Dermis blood vessel endothelial cell (primary cell): ENCODE measurements at regions not wholly inside any gene's neighbourhood (a gene's known extent, or its start where the extent isn't known, plus 50 kb on each side); places are given as distances from the start of the nearest gene placed in this dataset.
"Not testable (repeated sequence)": the region's sequence is repeated elsewhere in the genome, so short reads cannot be mapped to it uniquely, and the experiment has no call there.

Experiments used
- DNase-seq: peaks from one replicate; pipeline ENCODE4 v3.0.0; 2010

DNA sequence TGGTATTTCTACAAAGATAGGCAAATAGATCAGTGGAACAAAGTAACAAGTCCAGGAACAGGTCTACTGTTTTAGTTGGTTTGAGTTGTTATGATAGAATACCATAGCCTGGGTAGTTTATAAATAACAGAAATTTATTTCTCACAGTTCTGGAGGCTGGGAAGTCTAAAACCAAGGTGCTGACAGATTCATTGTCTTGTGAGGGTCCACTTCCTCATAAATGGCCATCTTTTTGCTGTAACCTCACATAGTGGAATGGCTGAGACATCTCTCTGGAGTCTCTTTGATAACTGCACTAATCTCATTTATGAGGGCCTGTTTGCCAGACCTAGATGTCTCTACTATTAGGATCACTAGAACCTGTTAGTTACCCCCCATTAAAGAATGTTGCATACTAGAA, 152.3 kb upstream of the MYRIP start:
- no peak for DNase-seq

DNA sequence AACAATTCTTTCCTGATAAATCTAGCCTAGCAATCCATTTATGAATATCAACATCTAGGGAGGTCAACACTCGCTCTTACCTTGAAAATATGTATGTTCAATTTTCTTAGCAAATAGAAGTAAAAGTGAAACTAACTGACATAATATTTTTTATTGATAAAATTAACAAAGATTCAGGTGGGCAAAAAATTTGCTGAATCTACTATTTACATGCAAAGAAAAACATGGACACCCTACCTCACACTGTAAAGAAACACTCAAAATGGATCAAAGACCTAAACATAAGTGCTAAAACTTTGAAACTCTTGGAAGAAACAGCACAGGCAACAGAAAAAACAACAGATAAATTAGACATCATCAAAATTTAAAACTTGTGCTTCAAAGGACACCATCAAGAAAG, 151.6 kb upstream of the MYRIP start:
- DNase-seq: no peak

DNA sequence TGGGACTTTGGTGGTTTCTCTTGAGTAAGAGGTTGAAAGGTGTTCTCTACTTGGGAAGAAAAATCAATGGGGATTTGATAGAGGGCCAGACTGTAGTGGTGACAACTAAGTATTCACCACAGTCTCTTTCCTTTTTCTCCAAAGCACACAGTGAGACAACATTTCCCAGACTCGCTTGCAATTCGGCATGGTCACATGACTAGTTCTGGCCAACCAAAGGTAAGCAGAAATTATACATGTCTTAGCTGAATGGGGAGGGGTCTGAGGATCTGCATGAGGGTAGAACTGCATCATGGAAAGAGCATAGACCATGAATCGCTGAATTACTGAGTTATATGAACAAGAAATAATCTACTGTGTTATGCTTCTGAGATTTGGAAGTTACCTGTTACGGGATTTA, 144.5 kb upstream of the MYRIP start:
- DNase-seq: no peak

DNA sequence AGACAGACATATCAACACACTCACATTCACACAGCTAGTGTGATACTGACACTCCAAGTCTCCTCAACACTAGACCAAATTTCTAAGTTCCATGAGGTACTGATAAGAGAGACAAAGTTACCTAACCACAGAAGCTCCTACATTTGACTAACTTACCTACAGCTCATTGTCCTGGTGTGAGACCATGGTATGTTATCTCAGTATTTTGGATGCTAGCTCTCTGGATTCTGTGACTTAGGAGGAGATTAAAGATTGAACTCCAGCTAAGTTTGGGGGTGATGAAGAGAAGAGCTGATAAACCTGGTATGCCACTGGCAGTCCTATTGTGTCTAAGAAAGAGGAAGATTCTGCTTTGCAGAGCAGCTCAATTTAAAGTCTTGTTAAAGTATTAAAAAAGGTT, 144.0 kb upstream of the MYRIP start:
- DNase-seq: no peak

DNA sequence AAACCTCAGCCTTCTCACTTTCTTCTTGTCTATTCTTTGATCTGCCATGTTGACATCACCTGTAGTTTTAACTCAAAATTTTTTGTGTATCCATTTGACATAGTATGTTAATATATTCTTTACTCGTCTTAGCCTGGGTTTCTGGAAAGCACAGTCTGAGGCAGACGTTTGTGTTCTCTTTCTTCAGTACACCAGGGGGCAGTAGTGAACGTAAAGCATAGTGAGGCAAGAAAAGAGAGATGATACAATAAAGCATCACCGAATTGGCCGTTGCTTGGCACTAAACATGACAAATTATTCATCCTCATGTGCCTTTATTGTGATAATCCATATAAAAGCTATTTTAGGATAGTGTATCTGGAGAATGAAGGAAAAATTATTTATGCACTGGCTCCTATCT, 141.0 kb upstream of the MYRIP start:
- peak; percentile 83 for DNase-seq

DNA sequence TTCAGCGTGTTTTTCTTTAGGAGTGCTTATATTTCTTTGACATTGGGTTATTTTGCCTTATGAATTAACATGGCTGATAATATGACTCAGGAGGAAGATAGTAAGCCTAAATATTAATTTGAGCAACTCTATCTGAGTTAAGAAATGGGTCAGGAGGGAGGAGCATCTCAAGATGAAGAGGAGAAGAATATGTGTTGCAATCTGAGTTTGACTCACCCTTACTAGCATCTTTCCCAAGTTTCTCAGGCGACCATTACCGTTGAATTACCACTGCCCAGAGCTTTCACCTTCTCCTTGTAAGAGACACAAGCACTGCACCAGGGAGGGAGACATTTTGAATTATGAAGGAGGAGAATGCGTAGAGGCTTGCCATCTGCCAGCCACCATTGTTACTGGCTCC, 138.3 kb upstream of the MYRIP start:
- no peak for DNase-seq

DNA sequence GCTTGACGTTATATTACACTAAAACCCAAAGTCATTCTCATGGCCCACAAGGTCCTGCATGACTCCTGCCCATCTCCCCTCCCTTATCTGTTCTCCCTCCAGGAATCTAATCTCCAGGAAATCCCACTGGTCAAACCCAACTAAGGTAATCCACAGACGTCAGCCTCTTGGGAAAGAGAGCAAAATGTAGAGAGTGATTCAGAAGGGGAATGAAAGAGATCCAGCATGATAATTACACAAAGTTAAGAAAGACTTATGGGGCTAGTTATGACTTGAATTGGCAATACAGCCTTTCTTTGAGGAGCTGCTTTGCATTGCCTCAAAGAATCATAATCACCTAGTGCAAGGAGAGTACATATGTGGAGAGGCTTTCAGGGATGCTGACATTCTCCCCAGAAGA, 137.8 kb upstream of the MYRIP start:
- no peak for DNase-seq

DNA sequence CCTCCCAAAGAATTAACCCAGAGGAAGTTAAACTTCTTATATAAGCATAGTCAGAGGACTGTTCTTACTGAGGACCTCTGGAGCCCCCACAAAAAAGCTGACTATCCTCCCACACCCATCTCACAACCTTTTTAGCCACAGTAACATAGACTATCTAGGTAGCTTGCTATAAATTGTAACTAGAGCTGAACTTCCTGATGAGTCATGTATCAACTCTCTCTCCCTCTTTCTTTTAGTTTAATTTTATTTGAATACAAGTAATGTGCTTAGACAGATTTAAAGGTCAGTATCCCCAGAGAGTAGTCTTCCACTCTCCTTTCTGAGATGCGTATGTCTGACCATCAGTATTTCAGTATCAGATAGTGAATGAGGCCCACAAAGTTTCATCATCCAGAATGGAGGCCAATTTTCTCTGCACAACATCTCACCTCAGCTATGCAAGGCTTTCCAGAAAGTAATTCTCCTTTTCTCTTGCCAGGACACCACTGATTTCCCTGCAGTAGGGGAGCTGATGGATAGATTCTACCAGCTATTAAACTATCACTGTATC, 104.0 kb upstream of the MYRIP start:
- DNase-seq: no peak

DNA sequence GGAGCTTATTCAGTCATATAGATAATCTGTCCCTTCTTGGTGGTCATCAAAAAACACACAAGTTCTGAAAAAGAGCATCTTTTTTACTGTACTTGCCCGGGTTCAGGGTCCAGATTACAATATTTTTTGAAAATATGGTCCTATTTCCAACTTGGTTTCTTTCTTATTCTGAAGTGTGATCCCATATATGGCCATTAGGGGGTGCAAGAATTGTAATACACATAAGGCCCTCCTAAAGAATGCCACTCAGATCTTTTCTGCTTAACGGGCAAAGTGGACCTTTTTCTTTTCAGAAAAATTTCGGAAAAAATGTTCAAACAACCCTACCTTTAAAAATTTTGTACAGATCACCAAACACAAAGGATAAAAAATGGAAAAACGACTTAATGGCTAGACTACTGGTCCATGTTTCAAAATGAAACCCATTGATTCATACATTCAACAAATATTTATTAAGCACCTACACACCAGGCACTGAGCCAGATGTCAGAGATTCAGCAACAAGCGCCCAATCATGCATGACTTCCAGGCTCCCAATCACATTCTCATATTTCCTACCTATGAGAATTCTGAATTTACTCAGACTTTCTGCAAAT, 102.0 kb upstream of the MYRIP start:
- peak; percentile 76 for DNase-seq

DNA sequence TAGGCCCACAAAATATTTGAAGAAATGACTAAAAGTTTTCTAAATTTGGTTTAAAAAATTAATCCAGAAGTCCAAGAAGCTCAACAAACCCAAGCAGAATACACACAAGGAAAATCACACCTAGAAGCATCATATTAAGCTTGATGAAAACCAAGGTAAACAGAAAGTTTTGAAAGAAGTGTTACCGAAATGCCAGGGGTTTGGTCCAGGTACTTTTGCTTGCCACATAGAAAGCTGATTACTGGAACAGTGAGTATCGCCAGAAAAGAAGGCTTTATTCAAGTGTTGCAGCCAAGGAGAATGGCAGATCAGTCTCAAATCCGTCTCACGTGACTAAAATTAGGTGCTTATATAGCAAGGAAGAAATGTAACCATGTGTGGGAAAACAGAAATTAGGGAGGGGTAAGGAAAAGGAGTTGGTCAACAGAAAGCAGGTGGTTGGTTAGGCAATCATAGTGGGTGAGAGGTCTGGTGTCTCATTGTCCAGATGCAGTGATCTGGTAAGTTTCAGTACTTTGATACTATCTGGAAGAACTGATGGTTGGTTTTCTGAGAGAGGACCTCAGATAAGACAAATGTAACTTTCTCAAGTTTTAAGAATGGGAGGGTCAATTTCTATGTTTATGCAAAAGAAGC, 96.9 kb upstream of the MYRIP start:
- DNase-seq: no peak

DNA sequence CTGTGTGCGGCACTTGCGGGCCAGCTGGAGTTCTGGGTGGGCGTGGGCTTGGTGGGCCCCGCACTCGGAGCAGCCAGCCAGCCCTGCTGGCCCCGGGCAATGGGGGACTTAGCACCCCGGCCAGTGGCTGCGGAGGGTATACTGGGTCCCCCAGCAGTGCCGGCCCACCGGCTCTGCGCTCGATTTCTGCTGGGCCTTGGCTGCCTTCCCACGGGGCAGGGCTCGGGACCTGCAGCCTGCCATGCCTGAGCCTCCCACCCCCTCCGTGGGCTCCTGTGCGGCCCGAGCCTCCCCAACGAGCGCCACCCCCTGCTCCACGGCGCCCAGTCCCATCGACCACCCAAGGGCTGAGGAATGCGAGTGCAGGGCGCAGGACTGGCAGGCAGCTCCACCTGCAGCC, 96.1 kb upstream of the MYRIP start:
- not testable (repeated sequence) for DNase-seq

DNA sequence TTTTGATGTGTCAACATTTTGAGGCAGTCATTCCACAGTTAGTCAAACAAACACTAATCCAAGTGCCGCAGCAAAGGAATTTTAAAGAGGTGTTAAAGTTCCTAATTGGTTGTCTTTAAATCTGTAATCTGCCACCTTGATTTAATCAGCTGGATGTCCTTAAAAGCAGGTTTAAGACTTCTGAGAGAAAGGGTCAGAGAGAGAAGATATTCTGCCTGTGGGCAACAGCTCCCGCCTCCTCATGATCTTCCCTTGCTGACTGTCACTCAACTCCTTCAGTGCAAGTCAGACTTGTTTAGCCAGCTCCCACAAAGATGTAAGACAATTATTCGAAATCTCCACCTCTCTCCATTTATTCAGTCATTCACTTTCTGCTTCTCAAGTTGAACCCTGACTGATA, 92.6 kb upstream of the MYRIP start:
- DNase-seq: no peak

DNA sequence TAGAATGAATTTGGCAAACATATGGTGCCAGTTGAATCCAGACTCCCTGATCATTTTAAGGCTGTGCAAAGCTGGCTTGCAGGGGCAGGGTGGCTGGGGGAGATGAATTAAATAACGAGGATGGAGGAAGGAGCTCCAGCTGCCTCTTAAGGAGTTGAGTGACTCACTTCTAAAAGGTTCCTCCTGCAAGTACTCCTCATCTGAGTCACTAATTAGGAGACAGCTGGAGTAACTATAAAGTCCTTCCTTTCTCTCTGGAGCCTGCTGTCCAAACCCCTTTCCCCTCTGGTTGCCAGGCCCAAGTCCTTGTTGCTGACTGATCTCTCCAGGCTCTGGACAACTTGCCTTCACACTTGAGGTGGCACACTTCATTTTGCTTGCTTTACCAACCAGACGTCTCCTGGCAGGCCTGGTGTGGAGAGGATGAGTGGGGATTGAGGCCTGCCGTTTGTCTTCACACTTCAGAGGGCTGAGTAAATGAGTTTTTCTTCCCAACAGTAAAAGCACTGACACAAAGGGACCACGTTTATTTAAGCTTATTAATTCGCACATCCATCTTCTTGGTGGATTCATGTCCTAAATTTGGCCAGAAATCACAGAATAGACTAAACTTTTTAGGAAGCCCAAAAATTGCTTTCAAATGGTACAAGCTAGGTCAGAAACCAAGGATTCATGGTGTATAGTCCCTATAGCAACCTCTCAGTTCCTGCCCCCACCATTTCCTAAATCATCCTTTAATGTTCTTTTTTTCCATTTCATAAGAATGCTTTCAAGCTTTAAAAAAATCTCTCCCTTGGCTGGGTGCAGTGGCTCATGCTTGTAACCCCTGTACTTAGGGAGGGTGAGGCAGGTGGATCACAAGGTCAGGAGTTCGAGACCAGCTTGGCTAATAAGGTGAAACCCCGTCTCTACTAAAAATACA, 90.5 kb upstream of the MYRIP start:
- DNase-seq: peak; percentile 71

DNA sequence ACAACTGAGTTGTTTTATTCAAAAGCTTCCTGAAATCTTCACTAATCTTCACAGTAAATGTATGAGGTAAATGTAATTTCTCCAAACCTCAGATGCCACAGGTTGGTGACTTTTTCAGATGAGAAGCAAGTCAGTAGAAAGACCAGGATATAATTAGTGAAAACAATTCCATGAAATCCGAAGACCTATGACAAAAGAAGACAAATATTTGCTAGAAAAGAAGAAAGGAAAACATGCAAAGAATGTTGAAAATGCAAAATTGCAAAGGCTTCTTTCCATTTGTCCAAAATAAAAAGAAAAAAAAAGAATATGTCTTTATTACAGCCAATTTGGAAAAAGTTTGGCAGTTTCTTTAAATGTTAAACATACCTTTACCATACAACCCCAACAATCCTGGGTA, 88.3 kb upstream of the MYRIP start:
- DNase-seq: no peak

DNA sequence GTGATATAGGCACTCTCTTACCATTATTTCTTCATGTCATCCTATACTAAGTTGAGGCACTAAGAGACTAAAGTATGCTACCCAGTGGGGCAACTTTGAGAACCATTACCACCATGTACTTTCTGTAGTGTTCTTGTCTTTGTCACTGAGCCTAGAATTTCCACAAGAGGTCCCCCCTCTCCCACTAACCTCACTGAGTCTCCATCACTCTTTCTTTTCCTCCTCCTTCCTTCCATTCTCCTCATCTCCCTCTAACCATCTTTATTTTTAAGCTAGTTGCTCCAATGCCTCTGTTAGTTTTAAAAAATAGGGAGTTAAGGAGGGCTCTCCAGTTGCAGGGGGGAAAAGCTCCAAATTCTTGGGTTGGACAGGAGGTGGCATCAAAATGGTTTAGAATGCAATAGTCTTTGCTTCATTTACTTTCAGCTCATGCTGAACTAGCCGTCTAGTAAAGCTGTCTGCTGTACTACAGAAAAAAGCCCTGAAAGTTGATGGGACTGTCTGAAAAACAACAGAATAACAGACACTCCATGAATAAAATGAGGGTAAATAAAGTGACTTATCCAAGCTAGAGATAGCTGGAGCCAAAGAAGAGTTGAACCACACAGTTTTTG, 85.1 kb upstream of the MYRIP start:
- DNase-seq: peak; percentile 48

DNA sequence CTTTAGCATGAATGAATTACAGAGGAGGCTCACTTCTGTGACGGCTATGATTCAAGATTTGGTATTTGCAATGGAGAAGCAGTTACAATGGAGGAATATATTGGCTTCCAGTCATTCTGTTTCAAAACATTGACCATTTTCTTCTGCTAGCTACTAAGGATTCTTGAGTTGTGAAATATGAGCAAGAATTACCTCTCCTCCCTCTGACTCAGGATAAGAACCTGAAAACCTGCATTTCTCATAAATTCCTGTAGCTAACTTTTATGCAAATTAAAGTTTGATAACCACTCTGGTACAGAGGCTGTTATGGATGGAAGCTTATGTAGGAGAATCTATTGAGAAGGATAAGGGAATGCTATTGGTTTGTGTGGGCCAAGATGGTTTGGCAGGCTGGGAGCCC, 84.1 kb upstream of the MYRIP start:
- no peak for DNase-seq

DNA sequence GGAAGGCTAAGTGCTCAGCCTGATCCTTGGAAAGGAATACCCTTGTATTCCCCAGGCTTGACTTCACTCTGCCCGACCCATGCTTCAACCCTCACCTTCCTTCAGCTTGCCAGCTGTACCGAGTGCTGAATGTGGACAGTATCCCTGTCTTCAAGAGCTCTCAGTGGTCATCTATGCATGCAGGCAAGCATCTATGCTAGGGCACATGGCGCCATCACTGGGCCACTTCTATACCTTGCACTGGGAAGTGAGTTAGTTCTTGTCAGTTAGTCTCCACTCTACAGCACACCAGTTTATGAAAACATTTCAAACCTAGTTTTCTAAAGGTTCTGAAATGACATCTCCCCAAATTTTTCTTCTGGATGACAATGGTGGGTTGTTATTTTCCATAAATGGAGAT, 82.0 kb upstream of the MYRIP start:
- DNase-seq: no peak

DNA sequence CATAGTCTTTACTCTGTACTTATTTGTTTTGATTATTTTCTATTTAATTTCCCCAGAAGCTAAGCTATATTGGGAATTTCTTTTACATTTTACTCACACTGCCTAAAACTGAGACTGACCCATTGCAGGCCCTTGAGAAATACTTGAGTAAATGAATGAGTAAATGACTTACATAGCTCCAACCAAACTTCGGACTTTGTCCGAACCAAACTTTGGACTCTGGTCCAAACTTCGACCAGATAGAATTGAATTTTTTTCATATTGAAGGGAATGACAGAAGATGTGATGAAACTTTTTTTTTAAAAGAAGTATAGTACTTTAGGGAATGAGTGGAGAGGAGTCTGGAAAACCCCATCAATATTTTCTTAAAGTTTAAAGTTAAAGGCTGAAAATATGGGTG, 75.6 kb upstream of the MYRIP start:
- DNase-seq: no peak

DNA sequence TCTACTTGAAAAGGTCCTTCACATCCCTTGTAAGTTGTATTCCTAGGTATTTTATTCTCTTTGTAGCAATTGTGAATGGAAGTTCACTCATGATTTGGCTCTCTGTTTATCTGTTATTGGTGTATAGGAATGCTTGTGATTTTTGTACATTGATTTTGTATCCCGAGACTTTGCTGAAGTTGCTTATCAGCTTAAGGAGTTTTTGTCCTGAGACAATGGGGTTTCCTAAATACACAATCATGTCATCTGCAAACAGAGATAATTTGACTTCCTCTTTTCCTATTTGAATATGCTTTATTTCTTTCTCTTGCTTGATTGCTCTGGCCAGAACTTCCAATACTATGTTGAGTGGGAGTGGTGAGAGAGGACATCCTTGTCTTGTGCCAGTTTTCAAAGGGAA, 69.8 kb upstream of the MYRIP start:
- DNase-seq: not testable (repeated sequence)

DNA sequence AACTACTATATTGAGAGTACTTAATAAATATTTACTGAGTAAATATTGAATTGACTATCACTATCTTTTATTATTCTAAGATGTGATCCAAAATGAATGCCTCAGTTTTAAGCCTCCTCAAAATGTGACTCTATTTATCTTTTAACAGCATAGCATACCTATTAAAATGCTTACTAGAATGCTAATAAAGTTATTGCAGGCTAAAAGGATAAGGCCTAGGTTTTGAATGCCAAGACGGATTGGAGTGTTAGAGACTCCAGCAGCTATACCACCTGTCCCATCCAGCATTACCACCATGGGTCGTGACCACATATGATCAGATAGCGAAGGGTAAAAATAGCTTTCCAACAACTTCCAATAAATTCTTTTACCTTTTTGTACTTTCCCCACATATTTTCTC, 64.7 kb upstream of the MYRIP start:
- DNase-seq: no peak

DNA sequence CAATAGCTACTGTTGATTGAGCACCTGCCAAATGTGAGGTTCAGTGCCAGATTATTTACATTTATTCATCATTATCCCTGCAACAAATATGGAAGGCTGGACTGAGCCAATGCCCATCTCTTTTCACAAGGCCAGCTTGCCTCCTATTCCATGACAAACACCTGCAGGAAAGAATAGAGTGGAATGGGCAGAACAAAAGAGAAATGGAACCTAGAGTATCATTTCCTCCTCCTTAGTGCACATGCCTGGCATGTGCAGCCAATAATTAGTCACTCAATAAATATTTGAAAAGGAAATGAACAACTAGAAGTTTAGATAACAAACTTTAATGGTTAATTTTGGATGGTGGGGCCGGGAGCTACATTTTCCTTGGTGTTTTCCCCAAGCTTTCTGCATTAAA, 61.4 kb upstream of the MYRIP start:
- peak; percentile 61 for DNase-seq

DNA sequence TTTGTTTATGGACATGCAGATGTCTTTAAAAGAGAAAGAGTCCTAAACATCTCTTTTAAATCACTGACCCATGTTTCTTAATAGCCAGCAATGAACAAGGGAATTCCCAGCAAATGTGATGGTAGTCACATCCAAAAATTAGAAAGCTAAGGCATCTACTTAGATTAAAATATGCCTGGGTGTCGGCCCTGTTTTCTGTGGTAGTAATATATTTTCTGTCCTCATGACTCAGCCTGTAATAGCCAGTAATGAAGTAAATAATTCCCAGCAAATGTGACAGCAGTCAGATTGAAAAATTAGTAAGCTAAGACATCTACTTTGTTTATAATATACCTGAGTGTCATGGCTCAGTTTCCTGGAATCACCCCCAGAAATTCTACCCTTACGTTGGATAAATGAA, 60.6 kb upstream of the MYRIP start:
- peak; percentile 12 for DNase-seq

DNA sequence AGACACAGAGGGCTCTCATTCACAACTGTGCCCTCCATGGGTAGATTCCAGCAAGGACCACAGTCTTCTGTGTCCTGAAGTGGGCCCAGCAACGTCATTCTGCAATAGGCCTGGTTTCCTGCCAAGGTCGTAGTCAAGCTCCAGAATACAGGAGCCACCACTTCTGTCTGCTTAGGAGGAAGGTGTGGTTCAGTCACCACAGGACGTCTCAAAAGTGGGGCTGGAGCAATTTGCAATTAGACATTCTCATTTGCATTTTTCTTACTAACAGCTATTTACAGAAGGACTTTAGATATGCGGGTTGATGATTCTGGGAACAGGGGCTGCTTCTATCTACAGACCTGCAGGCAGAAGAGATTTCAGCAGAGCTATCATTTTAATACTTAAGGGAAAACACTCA, 58.7 kb upstream of the MYRIP start:
- peak; percentile 36 for DNase-seq
